GM19099 (cell line): ENCODE measurements at regions not wholly inside any gene's neighbourhood (a gene's known extent, or its start where the extent isn't known, plus 50 kb on each side); places are given as distances from the start of the nearest gene placed in this dataset.

Experiments
- POLR2A ChIP-seq: IDR thresholded peaks from 3 replicates; pipeline ENCODE4 v1.6.1; 2011; ENCODE audit warnings: low read depth; ENCODE audit not compliant: insufficient read length; ENCODE audit errors: extremely low read depth

DNA sequence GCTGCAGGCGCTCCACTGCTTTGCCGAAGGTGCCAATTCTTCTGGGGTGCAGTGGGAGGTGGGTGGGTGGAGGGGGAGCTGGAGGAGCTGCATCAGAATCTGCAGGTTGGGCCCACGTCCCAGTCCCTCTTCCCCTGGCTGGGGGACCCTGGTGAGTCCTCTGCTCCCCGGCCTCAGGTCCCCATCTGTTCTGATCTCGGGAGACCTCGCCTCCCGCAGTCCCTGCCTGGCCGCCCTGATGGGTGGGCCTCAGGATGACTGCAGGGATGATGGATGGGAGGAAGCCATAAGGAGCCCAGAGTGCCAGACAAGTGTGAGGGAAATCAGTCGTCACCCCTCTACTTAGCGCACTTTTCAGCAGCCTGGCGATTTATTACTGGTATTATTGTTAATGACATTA, 89.3 kb upstream of the PCBD1 start:
- no peak for TF ChIP-seq POLR2A

DNA sequence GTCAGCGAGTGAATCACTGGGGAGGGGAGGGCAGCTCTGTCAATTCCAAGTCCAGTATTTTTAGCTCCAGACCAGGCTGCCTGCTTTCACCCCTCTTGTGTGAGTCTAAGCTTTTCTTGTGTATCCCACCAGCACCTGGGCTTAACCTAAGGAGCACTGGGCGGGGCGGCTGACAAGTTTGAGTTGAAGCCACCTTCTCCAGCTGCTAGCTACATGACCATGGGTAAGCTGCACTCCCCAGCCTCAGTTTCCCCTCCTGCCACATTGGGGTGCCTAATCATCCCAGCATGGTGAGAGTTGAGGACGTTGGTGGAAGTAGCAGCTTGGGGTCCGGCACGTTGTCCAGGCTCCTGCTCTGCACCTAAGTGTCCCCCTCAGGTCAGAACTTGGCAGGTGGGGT, 89.8 kb upstream of the PCBD1 start:
- no peak for TF ChIP-seq POLR2A

DNA sequence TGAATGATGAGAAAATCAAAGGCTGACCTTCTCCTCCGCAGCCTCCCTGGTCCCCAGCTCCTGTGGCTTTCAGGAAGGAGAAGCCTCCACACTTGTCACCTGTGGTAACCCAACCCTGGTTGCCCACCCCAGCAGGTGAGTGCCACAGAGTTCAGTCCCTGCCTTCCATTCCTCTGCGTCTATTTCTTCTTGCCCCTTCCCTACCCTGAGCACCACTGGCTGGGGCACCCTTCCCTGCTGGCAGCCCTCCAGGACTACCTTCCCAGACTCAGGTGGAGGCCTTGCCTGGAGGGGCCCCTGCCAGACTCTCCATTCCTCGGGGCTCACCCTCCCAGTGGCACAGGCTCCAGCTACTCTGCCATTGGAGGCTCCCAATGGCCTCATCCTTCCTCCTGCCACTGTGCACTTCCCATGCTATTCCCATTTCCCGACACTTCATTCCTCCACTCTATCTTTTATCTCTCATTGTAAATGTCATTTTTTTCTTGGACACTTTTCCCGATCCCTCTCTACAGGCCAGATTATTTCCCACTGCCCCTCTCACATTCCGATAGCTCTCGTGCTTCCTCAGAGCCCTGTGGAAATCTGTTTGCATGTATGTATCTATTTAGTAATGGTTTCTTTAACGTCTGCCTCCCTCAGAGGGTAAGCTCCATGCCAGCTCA, 90.6 kb upstream of the PCBD1 start:
- TF ChIP-seq POLR2A = no peak

DNA sequence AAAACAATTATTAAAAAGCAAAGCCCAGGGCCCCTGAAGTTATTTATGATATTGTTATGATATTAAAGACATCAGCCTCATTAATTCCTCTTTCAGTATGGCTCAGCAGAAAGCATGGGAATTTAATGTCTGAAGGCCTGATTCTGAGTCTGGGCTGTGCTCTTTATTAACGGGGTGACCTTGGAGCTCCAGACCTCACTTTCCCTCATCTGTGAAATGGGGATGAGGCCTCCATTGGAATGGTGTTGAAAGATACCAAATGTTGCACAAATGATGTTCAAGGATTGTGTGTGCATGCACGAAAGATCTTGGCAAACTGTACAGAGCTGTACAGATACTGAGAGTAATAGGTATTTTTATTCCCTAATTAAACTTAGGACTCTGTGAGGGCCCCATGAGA, 92.3 kb upstream of the PCBD1 start:
- TF ChIP-seq POLR2A = no peak

DNA sequence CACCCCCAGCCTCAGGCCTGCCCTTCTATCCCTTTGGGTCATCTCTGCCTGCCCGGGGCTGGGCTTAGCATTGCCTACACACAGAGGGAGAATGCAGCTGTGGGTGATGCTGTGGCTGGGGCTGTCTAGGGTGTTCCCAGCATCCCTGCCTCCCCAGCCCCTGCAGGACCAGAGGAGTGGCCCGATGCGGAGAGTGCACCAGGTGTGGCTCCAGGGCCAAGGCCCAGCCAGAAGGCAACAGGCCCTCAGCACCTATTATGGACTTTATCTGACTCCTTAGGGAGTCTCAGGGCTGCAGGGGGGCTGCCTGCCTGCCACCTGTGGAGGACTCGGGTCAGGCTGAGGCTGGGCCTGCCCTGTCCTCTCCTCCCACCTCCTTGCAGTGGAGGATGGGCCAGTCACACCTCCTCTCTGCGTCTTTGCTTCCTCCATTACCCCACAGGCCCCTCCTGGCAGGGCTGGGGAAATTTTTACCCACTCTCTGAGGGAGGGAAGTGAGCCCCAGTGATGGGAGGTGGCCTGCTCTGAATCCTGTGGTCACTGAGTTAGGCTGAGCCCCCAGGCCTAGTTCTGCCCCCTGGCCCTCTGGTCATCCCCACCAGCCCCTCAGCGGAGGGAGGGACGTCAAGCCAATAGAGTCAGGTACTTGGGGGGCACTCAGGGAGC, 92.9 kb upstream of the PCBD1 start:
- no peak for TF ChIP-seq POLR2A

DNA sequence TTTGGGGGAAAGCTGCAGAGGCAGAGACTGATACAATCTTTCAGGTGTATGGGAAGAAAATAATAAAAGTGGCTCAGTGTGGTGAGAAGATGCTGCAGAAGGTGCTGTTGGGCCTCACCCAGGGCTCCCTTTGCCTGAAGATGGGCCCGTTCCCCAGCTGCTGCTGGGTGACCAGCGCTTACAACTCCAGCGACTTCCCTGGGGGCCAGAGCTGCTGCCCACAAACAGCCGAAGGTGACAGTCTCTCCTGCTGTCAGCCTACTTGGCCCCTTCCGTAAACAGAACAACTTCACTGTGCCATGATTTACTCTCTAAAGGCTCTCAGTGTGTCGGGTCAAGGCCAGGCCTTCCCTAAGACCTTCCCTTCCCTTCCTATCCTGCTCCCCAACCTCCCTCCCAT, 93.6 kb upstream of the PCBD1 start:
- no peak for TF ChIP-seq POLR2A

DNA sequence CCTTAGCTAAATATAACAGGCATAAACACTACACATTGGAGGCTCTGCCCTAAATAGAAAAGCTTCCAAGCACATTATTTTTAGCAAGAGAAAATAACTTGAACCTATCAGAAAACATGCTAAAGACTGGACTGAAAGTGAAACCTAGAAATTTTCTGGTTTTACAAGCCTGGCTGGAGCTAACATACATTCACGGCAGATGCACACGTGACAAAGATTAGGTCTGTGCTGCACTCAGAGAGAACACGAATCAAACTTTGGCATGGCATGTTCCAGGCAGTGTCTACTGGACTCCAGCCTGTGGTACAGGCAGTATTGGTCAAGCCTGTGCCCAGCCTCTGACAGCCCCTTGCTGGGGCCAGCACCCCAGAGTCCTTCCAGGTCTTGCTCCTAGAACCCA, 94.1 kb upstream of the PCBD1 start:
- TF ChIP-seq POLR2A = peak; percentile 24

DNA sequence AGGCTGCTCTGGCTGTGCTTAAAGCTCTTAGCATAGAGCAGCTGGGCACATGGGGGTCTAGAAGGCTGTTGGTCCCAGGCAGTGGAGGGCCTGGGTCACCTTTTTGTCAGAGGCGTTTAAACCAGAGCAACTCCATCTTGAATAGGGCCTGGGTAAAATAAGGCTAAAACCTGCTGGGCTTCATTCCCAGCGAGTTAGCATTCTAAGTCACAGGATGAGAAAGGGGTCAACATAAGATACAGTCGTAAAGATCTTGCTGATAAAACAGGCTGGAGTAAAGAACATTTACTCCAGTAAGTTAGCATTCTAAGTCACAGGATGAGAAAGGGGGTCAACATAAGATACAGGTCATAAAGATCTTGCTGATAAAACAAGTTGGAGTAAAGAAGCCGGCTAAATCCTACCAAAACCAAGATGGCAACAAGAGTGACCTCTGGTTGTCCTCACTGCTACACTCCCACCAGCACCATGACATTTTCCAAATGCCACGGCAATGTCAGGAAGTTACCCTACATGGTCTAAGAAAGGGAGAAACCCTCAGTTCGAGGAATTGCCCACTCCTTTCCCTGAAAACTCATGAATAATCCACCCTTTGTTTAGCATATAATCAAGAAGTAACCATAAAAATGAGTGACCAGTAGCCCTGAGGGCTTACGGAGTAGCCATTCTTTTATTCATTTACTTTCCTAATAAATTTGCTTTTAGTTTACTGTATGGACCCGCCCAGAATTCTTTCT, 96.8 kb upstream of the PCBD1 start:
- TF ChIP-seq POLR2A = no peak

DNA sequence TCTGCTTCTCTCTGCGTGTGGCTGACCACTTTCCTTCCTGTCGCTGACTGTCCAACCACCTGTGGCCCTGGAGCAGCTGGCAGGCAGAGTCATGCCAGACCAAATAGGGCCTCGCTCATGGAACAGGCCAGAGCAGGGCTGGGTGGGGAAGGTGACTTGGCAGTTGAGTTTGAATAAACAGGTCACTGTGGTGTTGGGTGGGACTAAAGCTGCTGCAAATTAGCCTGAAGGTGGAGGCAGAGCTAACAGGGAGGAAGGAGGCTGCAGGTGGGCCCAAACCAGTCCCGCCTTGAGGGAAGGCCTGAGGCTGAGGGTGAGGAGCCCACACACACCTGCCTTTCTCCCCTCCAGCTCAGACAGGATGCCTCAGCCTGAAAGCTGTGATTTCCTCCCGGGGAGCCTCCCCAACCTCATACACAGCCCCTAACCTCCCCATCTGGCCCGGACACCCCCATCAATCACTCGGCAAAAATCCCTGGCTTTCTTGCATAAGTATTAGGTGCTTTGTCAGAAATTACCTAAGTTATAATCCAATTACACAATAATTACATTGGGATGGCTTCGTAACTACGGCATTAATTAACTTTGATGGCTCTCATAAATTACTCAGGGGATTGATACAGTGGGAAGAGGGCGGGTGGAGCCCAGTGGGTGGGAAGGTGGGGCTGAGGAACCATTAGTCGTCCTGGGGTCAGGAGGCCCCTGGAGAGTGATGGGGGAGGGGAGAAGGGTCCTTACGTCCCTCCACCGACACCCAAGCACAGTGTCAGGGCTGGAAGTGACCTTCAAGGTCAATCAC, 97.7 kb upstream of the PCBD1 start:
- no peak for TF ChIP-seq POLR2A

DNA sequence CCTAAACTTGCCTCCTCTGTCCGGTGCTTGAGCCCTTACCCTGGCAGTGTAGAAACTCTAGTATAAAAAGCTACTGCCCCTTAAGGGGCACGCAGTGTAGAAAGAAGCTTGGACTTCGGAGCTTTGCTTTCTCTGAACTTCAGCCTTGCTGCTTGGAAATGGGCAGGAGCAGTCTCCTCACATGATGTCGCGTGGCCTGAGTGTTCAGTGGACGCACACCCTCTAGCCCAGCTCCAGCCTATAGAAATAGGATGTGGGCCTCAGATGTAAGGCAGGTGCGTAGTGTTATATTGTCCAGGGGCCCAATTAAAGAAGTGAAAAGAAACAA, 98.2 kb upstream of the PCBD1 start:
- no peak for TF ChIP-seq POLR2A

DNA sequence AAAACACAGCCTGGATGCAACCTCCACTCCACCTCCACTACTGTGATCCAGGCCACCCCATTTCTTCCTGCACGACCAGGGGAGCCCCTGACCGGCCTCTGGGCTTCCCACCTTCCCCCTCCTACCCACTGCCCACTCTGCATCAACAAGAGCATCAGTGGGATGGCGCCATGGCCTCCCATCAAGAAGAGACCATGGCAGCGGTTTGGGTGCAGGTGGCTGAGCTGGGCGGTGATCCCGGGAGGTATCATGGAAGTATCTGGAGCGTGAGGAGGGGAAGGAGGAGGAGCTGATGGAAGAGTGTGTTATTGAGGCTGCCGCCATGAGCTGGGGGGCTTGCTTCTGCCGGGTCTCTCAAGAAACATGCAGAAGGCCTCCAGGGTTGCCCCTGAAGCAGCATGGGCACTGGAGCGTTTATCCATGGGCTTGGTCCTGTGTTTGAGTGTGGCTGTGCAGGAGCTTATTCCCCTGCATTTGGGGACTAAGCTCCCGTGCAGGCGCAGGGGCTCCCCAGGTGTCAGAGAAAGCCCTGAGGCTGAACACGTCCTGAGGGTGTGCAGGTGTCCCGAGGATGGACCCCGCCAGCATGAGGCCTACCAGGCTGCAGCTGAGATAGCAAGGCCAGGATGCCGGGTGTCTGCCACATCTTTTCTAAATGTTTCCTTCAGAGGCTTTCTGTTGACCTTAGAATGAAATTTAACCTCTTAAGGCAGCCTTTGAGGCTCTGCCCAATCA, 99.2 kb upstream of the PCBD1 start:
- TF ChIP-seq POLR2A = no peak

DNA sequence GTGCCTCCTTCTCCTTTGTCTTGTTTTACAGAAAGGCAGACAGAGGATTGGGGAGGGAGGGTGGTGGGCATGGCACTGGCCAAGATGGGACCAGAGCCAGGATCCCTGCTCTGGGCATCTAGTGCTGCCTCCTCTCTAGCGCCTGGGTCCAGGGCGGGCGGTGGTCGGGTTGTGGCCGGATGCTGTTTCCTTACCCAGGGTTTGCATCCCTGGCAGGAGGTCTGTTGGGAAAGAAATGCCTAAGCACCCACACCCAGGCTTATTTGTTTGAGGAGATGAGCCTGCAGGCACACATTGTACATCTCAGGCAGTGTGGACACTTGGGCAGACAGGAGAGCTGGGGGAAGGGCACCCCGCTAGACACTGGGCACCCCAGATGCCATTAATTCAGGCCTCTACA, 102.3 kb upstream of the PCBD1 start:
- TF ChIP-seq POLR2A = no peak

DNA sequence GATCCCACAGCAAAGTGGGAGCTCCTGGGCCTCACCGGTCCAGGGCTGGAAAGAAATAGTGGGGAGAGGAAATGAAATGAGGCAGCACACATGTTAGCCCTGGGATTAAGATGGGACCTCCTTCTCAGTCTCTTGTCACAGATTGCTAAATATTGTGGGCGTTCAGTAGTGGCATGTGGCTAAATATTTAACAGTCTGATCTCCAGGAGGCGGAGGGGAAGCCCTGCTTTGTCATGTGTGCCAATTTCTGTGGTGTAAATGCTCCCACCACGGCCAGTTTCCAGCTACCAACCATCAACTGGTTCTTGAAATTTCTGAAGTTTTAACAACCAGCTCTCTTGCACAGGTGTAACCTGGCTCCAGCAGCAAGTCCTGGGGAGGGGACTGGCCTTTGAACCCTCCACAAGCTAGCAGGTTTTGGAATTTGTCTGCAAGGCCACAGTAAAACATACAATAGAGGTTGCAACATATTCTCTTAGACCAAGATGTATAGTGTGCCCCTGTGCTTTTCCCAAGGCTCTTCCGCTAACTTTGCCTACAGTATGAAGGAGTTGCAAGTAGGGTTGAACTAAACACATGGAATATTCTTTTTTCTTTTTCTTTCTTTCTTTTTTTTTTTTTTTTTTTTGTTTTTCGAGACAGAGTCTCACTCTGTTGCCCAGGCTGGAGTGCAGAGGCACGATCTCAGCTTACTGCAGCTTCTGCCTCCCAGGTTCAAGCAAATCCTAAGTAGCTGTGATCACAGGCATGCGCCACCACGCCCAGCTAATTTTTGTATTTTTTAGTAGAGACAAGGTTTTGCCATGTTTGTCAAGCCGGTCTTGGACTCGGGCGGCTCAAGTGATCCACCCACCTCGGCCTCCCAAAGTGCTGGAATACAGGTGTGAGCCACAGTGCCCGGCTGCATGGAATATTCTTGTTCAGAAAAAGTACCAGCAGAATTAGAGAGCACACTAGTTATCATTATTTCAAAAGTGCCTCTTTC, 103.1 kb upstream of the PCBD1 start:
- no peak for TF ChIP-seq POLR2A

DNA sequence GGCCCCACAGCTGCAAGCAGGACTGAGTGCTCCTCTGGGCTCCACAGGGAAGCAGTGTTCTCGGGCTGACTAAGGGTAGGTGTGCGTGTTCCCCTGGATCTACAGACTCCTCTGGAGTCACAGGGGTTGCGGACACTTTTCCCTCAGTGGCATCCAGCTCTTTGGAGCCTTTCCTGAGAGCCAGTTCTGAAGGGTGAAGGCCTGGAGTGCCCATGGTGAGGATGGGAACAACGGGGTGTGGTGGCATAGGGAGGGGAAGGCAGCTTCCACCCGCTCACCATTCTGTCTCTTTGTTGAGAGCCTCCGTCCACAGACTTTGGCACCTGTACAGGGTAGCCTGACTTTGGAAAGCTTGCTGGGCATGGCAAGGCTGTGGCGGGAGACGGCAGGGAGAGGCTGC, 104.1 kb upstream of the PCBD1 start:
- TF ChIP-seq POLR2A = no peak
